Stimulated activated CD4-positive, alpha-beta T cell treated with anti-CD3 and anti-CD28 coated beads, Interleukin-12 subunit alpha, Interleukin-12 subunit beta, amount 100 ng/mL, for 4 hours (primary cell): ENCODE measurements at regions not wholly inside any gene's neighbourhood (a gene's known extent, or its start where the extent isn't known, plus 50 kb on each side); places are given as distances from the start of the nearest gene placed in this dataset.

Source experiments
- DNase-seq: peaks from one replicate; pipeline ENCODE4 v3.0.0-alpha.2; 2020

- DNase-seq, result no peak
Measured at GRCh38 chr3:176931991-176932390, 265.3 kb downstream of the TBL1XR1 start.

DNA sequence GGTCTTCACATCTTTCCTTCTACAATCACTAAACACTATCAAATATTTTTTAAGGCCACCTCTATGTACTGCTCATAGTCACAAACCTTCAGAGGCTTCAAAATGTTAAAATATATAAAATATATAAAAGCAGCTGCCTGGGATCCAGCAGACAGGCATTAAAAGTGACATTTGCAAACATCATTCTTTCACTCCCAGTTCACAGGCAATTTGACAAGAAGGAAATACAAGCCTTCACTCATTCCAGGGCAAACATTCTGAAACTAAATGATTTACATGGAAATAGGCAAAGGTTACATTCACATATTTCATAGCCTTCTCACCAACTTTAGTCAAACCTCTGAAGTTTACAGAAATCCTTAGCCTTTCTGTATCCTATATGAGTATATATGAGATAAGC lies 266.3 kb downstream of the TBL1XR1 start:
- DNase-seq, result no peak

- DNase-seq, result no peak
Measured at GRCh38 chr3:176928582-176928931, 268.7 kb downstream of the TBL1XR1 start.

DNA sequence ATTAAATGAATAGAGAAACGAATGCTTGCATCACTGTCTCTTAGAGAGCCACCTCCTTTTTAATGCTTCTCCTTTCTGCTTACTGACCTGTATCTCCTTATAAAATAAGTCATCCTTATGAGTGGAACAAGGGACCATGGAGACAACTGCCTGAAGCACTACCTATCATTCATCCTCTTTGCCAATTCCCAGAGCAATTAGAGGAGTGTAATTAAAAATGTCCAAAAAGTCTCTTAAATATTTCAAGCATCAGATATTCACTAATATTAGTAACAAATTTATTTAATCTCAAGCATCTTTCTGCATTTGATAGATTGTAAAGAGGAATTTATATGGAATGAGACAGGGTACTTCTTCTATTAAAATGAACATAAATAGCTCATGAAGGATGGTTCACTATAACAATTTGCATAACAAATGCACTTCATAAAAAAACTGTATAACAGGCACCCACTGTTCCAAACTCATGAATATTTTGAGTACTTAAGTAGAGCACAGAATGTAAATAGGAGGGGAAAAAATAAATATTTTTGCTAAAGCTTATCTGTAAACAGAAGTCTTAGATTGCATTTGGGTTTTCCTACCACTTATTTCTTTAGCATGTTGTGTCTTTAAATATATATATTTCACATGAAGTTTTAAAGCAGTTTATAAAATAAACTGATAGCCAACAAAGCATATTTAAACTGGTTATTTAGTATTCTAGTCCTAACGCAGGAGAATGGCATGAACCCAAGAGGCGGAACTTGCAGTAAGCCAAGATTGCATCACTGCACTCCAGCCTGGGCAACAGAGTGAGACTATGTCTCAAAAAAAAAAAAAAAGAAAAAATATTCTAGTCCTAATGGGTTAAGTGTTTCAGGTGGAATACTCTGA lies 269.3 kb downstream of the TBL1XR1 start:
- DNase-seq, result no peak

- DNase-seq, result no peak
Measured at GRCh38 chr3:176927280-176927679, 270.0 kb downstream of the TBL1XR1 start.

DNA sequence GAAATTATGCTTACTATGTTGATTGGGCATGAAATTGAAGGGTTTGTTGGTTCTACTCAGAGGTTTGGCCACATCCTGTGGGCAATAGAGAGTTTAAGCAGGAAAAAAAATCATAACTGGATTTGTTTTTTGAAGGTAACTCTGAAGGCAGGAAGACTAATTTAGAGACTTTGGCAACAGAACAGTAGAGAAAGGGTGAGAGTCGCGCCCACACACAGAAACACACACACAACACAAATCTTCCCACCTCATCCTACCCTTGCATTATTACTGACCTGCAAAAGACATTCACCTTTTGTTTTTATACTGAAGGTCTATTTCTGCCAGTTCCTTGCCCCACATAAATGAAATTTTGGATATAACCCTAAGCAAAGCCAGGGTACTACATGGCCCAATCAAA lies 270.6 kb downstream of the TBL1XR1 start:
- DNase-seq, result no peak

GRCh38 chr3:176926034-176926433 lies 271.2 kb downstream of the TBL1XR1 start:
- no peak for DNase-seq

- DNase-seq, result no peak
Measured at GRCh38 chr3:176920766-176921160, 276.5 kb downstream of the TBL1XR1 start.

DNA sequence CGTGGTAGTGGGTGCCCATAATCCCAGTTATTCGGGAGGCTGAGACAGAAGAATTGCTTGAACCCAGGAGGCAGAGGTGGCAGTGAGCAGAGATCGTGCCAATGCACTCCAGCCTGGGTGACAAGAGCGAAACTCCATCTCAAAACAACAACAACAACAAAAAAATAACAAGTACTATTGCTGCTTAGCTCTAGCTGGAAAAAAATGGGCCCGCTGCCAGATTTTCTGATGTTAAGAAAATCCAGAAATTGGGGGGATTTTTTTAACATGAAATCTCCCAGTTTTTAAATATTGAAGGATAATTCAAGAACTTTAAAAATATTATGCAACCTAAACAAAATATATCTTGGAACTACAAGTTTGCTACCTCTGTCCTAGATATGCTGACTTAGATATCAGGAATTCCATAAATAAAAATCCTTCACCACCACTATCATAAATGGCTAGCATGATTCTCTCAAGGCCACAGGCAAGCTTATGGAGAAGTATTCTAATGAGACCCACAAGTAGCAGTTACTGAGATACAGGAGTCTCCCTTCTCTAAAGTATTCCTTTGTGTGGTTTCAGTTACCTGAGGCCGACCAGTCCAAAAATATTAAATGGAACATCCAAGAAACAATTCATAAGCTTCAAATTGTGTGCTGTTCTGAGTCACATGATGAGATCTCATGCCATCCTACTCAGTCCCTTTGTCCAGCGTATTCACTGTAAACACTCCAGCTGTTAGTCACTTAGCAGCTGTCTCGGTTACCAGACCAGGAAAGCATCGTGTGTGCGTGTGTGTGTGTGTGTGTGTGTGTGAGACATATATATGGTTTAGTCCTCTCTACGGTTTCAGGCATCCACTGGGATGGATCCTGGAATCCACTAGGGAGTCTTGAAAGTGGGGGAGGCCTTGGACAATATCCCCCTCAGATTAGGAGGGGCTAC lies 277.2 kb downstream of the TBL1XR1 start:
- no peak for DNase-seq

DNA sequence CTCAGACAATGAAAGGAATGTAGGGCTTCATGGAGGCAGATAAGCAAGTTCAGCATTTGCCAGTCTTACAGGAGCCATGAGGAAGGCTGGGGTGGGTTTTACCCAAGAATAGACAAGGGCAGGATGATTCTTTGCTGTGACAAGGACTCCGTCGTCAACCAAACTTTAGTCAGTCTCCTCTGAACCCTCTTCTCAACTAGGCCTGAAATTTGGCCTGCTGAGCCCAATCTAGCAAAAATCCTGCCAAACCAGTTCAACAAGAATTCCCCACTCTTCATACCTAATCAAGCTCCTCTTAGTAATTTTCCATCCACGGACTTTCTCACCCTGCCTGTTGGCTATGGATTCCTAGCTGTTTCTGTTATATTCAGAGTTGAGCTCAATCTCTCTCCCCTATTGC lies 280.5 kb downstream of the TBL1XR1 start:
- DNase-seq, result no peak

DNA sequence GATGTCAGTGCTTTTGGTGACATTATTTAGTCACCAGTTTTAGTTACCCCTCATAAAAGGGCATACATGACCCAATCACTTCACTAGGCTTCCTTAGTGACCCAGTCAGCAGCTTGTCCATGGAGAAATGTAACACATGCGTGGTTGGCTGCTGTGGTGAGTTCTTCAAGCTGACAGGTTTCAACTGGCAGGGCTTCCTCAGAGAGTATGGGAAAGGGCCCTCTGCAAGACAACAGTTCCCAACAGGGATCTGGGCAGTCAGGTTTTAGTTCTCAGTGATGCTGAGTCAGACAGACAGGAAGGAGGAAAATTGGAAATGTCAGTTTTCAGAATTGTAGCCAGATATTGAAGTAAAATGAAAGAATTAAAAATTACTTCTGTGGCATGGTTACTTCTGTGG lies 282.5 kb downstream of the TBL1XR1 start:
- DNase-seq, result no peak

- no peak for DNase-seq
Measured at GRCh38 chr3:176911579-176911978, 285.7 kb downstream of the TBL1XR1 start.

DNA sequence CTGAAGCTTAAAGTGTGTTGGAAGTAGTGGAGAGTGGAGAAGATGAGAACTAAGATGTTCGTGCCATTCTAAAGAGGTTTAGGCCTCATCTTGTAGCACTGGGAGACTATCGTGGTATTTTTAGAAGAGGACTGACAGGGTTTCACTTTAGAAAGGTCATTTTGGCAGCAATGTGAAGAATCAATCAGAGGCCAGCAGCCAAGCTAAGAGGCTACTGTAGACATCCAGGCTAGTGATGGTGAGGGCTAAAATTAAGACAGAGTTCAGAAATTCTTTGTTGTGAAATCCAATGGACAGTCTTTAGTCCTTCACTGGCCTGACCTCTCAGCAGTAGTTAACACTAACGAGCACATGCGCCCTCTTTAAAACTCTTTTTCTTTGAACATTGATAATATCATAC lies 288.2 kb downstream of the TBL1XR1 start:
- no peak for DNase-seq

DNA sequence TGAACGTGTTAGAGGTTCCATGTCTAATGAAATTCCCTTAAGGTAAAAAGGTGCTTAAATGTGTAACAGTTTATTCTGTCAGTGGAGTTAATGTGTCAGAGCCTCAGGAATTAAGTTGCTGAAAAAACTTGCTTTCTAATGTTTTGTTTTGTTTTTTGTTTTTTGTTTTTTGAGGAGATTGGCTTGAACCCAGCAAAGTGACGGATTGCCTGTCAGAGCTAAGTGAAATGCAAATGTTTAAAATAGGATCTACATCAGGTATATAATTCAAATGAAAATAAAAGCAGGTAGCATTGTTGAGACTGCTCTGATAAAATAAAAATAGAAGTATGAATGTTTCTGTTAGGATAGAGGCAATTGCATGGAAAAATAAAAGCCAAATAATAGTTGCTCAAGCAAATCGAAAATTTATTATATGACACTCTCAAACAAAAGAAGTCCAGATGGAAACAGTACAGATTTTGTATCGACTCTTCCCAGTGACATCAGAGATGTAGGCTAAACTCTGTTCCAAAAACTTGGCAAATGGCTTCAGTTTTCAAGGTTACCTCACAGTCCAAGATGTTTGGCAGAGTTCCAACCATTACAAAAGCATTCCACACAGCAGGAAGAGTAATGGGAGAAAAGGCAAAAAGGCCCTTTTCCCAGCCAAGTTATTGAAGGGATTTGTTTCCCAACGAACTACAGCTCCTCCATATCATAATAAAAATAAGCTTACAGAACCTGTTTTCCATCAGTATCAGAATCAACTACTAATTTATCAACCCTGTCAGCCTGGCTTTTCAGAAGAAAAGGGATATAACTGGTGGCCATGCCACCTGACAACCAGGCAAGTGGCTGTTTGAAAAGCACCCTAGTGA lies 291.0 kb downstream of the TBL1XR1 start:
- DNase-seq, result no peak

GRCh38 chr3:176905331-176905730 lies 292.0 kb downstream of the TBL1XR1 start:
- no peak for DNase-seq

DNA sequence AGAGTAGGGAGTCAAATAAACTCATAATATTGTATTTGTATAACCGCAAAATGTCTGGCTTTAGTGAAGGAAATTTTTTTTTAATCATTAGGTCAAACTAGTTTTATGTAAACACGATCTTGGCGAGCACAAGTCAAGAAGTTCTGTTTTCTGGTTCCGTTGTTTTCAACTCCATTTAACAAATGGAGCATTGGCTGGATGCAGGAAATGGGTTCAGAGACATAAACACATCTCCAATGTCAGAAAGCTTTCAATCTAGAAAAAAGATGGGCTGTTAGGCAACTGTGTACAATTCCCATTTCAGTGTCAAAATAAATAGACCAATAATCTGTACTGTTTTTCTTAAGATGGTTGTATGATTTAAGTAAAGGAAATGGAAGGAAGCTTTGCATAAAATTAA lies 292.8 kb downstream of the TBL1XR1 start:
- no peak for DNase-seq

- DNase-seq, result no peak
Measured at GRCh38 chr3:176896640-176897039, 300.6 kb downstream of the TBL1XR1 start.

- no peak for DNase-seq
Measured at GRCh38 chr3:176896165-176896564, 301.1 kb downstream of the TBL1XR1 start.

- DNase-seq, result no peak
Measured at GRCh38 chr3:176879710-176880109, 317.6 kb downstream of the TBL1XR1 start.

GRCh38 chr3:176873261-176873660 lies 324.0 kb downstream of the TBL1XR1 start:
- DNase-seq, result no peak

DNA sequence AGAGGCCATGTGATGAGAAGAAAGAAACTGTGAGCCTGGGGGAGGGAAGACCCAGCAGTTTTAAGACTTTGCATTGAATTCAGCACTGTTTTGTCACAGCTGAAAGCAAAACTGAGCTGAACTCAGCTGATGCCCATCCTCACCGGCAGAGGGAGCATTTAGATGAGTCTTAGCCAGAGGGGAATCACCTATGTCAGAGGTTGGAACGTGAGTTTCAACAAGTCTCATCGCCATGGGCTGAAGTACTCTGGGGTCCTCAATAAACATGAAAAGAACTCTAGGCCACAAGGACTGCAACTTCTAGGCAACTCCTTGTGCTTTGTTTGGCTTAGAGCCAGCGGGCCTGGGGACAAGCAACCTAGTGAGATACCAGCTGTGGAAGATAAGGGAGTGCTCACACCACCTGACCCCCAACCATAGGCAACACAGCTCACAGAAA lies 324.5 kb downstream of the TBL1XR1 start:
- DNase-seq, result peak; percentile 48

DNA sequence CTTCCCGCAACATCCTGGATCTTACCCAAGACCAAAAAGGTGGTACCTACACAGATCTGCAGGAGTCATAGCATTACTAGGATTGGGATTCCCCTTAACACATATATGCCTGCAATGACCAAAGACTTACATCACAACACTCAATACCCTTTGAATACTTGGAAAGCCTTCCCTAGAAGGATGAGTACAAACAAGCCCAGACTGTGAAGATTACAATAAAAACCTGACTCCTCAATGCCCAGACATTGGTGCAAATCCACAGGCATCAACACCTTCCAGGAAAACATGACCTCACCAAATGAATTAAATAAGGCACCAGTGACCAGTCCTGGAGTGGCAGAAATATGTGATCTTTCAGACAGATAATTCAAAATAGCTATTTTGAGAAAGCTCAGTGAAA lies 326.8 kb downstream of the TBL1XR1 start:
- no peak for DNase-seq
